ENCODE measurements at regions not wholly inside any gene's neighbourhood (a gene's known extent, or its start where the extent isn't known, plus 50 kb on each side); places are given as distances from the start of the nearest gene placed in this dataset.
"Not testable (repeated sequence)": the region's sequence is repeated elsewhere in the genome, so short reads cannot be mapped to it uniquely, and the experiment has no call there.

GRCh38 chr15:84360902-84361301, 125.3 kb downstream of the GOLGA6L4 start:
- not testable (repeated sequence) for H3K27ac ChIP-seq

- H3K27ac ChIP-seq = not testable (repeated sequence)
Observed at GRCh38 chr15:84384421-84384820, 148.8 kb downstream of the GOLGA6L4 start.

GRCh38 chr15:84387086-84387485, 151.5 kb downstream of the GOLGA6L4 start:
- no peak for TF ChIP-seq CTCF (conservative IDR thresholded peaks at IDR 0.05)
- no peak overlapping the region for H3K27ac ChIP-seq

GRCh38 chr15:84388201-84388600, 152.6 kb downstream of the GOLGA6L4 start:
- H3K27ac ChIP-seq = not testable (repeated sequence)

GRCh38 chr15:84388638-84389037, 153.1 kb downstream of the GOLGA6L4 start:
- not testable (repeated sequence) for H3K27ac ChIP-seq

- not testable (repeated sequence) for H3K27ac ChIP-seq
Observed at GRCh38 chr15:84390324-84390723, 154.8 kb downstream of the GOLGA6L4 start.

- no peak overlapping the region for H3K27ac ChIP-seq
- TF ChIP-seq CTCF (conservative IDR thresholded peaks at IDR 0.05) = no peak
Observed at GRCh38 chr15:84391191-84391590, 155.6 kb downstream of the GOLGA6L4 start.

GRCh38 chr15:84392020-84392419, 156.4 kb downstream of the GOLGA6L4 start:
- H3K27ac ChIP-seq = not testable (repeated sequence)

GRCh38 chr15:84393386-84393936, 157.9 kb downstream of the GOLGA6L4 start:
- not testable (repeated sequence) for H3K27ac ChIP-seq

GRCh38 chr15:84393966-84394365, 158.4 kb downstream of the GOLGA6L4 start:
- not testable (repeated sequence) for H3K27ac ChIP-seq

- H3K27ac ChIP-seq = not testable (repeated sequence)
Observed at GRCh38 chr15:84395384-84395783, 159.8 kb downstream of the GOLGA6L4 start.

GRCh38 chr15:84395881-84396280, 160.3 kb downstream of the GOLGA6L4 start:
- not testable (repeated sequence) for H3K27ac ChIP-seq

GRCh38 chr15:84397066-84397465, 161.5 kb downstream of the GOLGA6L4 start:
- not testable (repeated sequence) for H3K27ac ChIP-seq

GRCh38 chr15:84398087-84398486, 162.5 kb downstream of the GOLGA6L4 start:
- not testable (repeated sequence) for H3K27ac ChIP-seq

Measured in VCaP (cell line).